ENCODE measurements at regions not wholly inside any gene's neighbourhood (a gene's known extent, or its start where the extent isn't known, plus 50 kb on each side); places are given as distances from the start of the nearest gene placed in this dataset.

DNA sequence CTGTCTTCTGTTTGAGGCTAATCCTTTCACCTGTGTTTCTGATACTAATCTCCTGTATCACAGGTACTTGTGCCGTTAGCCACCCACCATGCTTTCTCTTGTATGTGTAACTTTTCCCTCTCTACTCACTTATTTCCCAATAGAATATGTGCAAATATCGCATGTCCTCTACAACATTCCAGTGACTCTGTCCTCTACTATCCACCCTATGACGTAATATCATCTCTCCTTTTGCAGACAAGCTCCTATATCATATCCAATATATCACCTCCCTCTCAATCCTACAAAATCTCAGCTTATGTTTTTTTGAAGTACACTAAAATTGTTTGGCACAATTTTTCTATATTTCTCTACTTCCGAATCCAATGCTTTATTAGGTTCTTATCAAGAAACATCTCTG is 232.6 kb upstream of the LRFN5 start:
- FAIRE-seq (no peak), ATAC-seq (no peak), DNase-seq (ENCODE audit: low spot score) (no peak)
- Histone ChIP-seq H3K27ac (ENCODE audit: extremely low read length, insufficient read depth, low read length) (no peak overlapping the region), H2AFZ (ENCODE audit: low read length) (no peak overlapping the region), H3K79me2 (ENCODE audit: insufficient read depth, low read length) (no peaks in the 10 kb centered on the region), H3K27me3 (ENCODE audit: control insufficient read depth in 1 of 2, insufficient read depth in 2 of 2, low read length in 2 of 2) (no peaks in the 10 kb centered on the region), H3K4me1 (ENCODE audit: insufficient read depth, low read length) (no peaks in the 10 kb centered on the region), H3K4me3 (replicated peaks in 1 of 3; ENCODE audit: insufficient read depth in 1 of 3, low read depth in 2 of 3, low read length in 3 of 3) (no peak overlapping the region), H3K4me2 (ENCODE audit: low read depth, low read length) (no peak overlapping the region), H3K9ac (ENCODE audit: insufficient read depth, low read depth, low read length) (no peak overlapping the region), H4K20me1 (ENCODE audit: insufficient read depth, low read length) (no peaks in the 10 kb centered on the region), H3K36me3 (replicated peaks in 1 of 2; ENCODE audit: control insufficient read depth in 1 of 2, insufficient read depth in 2 of 2, low read length in 2 of 2) (no peaks in the 10 kb centered on the region), H3K9me3 (ENCODE audit: low read length) (peaks cover 53% of the 10 kb centered on the region)
- peak; percentile 98 for TF ChIP-seq ATF7 (IDR thresholded peaks at IDR 0.05)
- no peak for TF ChIP-seq ATF7 (CRISPR knock-in tag; IDR thresholded peaks at IDR 0.05)
- peak; percentile 91 for TF ChIP-seq CREB1 (IDR thresholded peaks at IDR 0.05)
- no peak for TF ChIP-seq CREB1 (CRISPR knock-in tag; IDR thresholded peaks at IDR 0.05)
- TF ChIP-seq ZNF441 (CRISPR knock-in tag; IDR thresholded peaks at IDR 0.05; ENCODE audit: borderline replicate concordance), result no peak
- TF ChIP-seq ZSCAN9 (CRISPR knock-in tag; IDR thresholded peaks at IDR 0.05; ENCODE audit: borderline replicate concordance), result no peak
- no peak for TF ChIP-seq ZSCAN22 (CRISPR knock-in tag; IDR thresholded peaks at IDR 0.05)
- in situ Hi-C loops (cut with HindIII; ENCODE audit: extremely low pct_ligation_motif_present, low pct_unique_long_range_greater_than_20kb) (no loop called here), intact Hi-C loops (cut with micrococcal nuclease; ENCODE audit: unreplicated experiment) (no loop called here)
- ChIA-PET POLR2A (no interaction called here), CTCF (ENCODE audit: low intra/inter-chr PET ratio, low total read pairs) (no interaction called here)
- WGBS (ENCODE audit: low lambda C conversion rate), result 9% methylated on average over 4 of the region's 4 CpGs
- no TSS peak for BruUV-seq (replicated peaks)

DNA sequence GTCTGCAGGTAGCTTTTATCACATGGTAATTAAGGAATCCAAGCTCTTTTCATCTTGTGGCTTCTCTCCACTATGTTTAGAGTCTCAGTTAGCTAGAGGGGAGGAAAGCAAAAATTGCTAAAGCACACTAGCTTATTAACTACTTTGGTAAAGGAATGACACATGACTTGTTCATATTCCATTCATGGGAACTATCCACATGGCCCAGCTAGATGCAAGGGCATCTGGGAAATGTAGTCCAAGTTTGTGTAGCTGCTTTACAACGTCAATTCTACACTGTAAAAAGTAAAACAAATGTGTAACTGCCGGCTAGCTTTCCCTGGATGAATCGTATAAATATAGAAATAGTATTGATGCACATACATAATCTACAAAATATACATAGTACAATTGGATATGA is 244.5 kb upstream of the LRFN5 start:
- H3K4me3 ChIP-seq (replicated peaks in 1 of 3; ENCODE audit: insufficient read depth in 1 of 3, low read depth in 2 of 3, low read length in 3 of 3), result no peak overlapping the region
- POLR2A ChIA-PET, result no interaction called here
- no peaks in the 10 kb centered on the region for H3K79me2 ChIP-seq (ENCODE audit: insufficient read depth, low read length)
- no peaks in the 10 kb centered on the region for H3K4me1 ChIP-seq (ENCODE audit: insufficient read depth, low read length)
- no peak overlapping the region for H3K4me2 ChIP-seq (ENCODE audit: low read depth, low read length)
- in situ Hi-C loops (cut with HindIII; ENCODE audit: extremely low pct_ligation_motif_present, low pct_unique_long_range_greater_than_20kb) (no loop called here), intact Hi-C loops (cut with micrococcal nuclease; ENCODE audit: unreplicated experiment) (no loop called here)
- no peaks in the 10 kb centered on the region for H4K20me1 ChIP-seq (ENCODE audit: insufficient read depth, low read length)
- CTCF ChIA-PET (ENCODE audit: low intra/inter-chr PET ratio, low total read pairs), result no interaction called here
- DNase-seq (ENCODE audit: low spot score), result no peak
- H3K36me3 ChIP-seq (replicated peaks in 1 of 2; ENCODE audit: control insufficient read depth in 1 of 2, insufficient read depth in 2 of 2, low read length in 2 of 2), result no peaks in the 10 kb centered on the region
- H2AFZ ChIP-seq (ENCODE audit: low read length), result no peak overlapping the region
- 2% methylated on average over 3 of the region's 3 CpGs for WGBS (ENCODE audit: low lambda C conversion rate)
- no peak for FAIRE-seq
- no peak overlapping the region for H3K27ac ChIP-seq (ENCODE audit: extremely low read length, insufficient read depth, low read length)
- TF ChIP-seq EZH2 (conservative IDR thresholded peaks at IDR 0.05; ENCODE audit: low read depth, low read length) (no peak), ATM (IDR thresholded peaks at IDR 0.05; ENCODE audit: borderline replicate concordance) (no peak), ZNF234 (CRISPR knock-in tag; conservative IDR thresholded peaks at IDR 0.05) (no peak)
- TF ChIP-seq, protein P1, sequence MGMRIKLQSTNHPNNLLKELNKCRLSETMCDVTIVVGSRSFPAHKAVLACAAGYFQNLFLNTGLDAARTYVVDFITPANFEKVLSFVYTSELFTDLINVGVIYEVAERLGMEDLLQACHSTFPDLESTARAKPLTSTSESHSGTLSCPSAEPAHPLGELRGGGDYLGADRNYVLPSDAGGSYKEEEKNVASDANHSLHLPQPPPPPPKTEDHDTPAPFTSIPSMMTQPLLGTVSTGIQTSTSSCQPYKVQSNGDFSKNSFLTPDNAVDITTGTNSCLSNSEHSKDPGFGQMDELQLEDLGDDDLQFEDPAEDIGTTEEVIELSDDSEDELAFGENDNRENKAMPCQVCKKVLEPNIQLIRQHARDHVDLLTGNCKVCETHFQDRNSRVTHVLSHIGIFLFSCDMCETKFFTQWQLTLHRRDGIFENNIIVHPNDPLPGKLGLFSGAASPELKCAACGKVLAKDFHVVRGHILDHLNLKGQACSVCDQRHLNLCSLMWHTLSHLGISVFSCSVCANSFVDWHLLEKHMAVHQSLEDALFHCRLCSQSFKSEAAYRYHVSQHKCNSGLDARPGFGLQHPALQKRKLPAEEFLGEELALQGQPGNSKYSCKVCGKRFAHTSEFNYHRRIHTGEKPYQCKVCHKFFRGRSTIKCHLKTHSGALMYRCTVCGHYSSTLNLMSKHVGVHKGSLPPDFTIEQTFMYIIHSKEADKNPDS (CRISPR knock-in tag; IDR thresholded peaks at IDR 0.05), result no peak
- TF ChIP-seq, protein P2, sequence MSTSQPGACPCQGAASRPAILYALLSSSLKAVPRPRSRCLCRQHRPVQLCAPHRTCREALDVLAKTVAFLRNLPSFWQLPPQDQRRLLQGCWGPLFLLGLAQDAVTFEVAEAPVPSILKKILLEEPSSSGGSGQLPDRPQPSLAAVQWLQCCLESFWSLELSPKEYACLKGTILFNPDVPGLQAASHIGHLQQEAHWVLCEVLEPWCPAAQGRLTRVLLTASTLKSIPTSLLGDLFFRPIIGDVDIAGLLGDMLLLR (CRISPR knock-in tag; IDR thresholded peaks at IDR 0.05), result no peak
- TF ChIP-seq, protein P3, sequence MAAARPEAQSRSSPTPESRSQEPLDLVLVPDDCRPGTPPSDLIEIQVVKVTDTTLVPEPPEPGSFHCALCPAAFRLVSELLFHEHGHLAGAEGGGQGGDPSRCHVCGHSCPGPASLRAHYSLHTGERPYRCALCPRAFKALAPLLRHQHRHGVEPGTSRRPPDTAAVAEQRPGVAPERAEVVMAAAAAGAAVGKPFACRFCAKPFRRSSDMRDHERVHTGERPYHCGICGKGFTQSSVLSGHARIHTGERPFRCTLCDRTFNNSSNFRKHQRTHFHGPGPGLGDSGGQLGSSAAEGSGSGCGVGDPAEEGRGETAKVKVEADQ (CRISPR knock-in tag; IDR thresholded peaks at IDR 0.05; ENCODE audit: borderline replicate concordance), result no peak
- H3K9ac ChIP-seq (ENCODE audit: insufficient read depth, low read depth, low read length), result no peak overlapping the region
- peaks cover 54% of the 10 kb centered on the region for H3K9me3 ChIP-seq (ENCODE audit: low read length)
- no peak for ATAC-seq
- H3K27me3 ChIP-seq (ENCODE audit: control insufficient read depth in 1 of 2, insufficient read depth in 2 of 2, low read length in 2 of 2), result no peaks in the 10 kb centered on the region
- no TSS peak for BruUV-seq (replicated peaks)

Measured in HepG2 (cell line).